Keratinocyte (primary cell): ENCODE measurements at regions not wholly inside any gene's neighbourhood (a gene's known extent, or its start where the extent isn't known, plus 50 kb on each side); places are given as distances from the start of the nearest gene placed in this dataset.
"Not testable (repeated sequence)": the region's sequence is repeated elsewhere in the genome, so short reads cannot be mapped to it uniquely, and the experiment has no call there.

Experiments
- DNase-seq: peaks from one replicate; pipeline ENCODE4 v3.0.0-alpha.2; 2011; ENCODE audit warnings: low read depth, missing footprints, low spot score
- FAIRE-seq: peaks from 2 replicates; lab custom pipeline; 2011; peaks lifted over from hg19 to GRCh38; lab: Jason Lieb, UNC
- H2AFZ ChIP-seq: 2 replicates; pipeline ENCODE4 v1.6.0; 2012; ENCODE audit warnings: low read length, control low read depth, inconsistent platforms; ENCODE audit not compliant: control insufficient read depth
- H3K27ac ChIP-seq: 2 replicates; pipeline ENCODE4 v1.5.1; 2011; ENCODE audit warnings: low read length; ENCODE audit not compliant: control insufficient read depth, insufficient read depth
- H3K27me3 ChIP-seq: 3 replicates; pipeline ENCODE4 v1.6.0; 2011; ENCODE audit warnings: low read length; ENCODE audit not compliant: control insufficient read depth, insufficient read depth; ENCODE audit errors: extremely low read depth
- H3K36me3 ChIP-seq, 2 experiments: 2 replicates in 1 of 2; 3 replicates in 1 of 2; pipeline ENCODE4 v1.5.1; 2011; ENCODE audit warnings: low read length in 2 of 2, mild to moderate bottlenecking in 1 of 2; ENCODE audit not compliant: control insufficient read depth in 2 of 2, insufficient read depth in 2 of 2; ENCODE audit errors: extremely low read depth in 1 of 2
- H3K4me1 ChIP-seq: 3 replicates; pipeline ENCODE4 v1.5.1; 2011; ENCODE audit warnings: low read length; ENCODE audit not compliant: control insufficient read depth, insufficient read depth; ENCODE audit errors: extremely low read depth
- H3K4me2 ChIP-seq: 3 replicates; pipeline ENCODE4 v1.6.0; 2011; ENCODE audit warnings: low read depth, low read length; ENCODE audit not compliant: control insufficient read depth, insufficient read depth; ENCODE audit errors: extremely low read depth
- H3K4me3 ChIP-seq, 3 experiments: fragments of 200-600 bp in 1 of 3; sonication (generic) in 1 of 3; 2 replicates in 2 of 3; 3 replicates in 1 of 3; pipeline ENCODE4 v1.5.1; 2011 to 2016; ENCODE audit warnings: low read length in 3 of 3, mild to moderate bottlenecking in 3 of 3, control low read depth in 2 of 3, inconsistent platforms in 1 of 3, low read depth in 1 of 3, mixed read lengths in 1 of 3, mixed run types in 1 of 3, moderate library complexity in 1 of 3; ENCODE audit not compliant: control insufficient read depth in 2 of 3, insufficient read depth in 2 of 3; ENCODE audit errors: extremely low read depth in 1 of 3
- H3K79me2 ChIP-seq: 2 replicates; pipeline ENCODE4 v1.6.0; 2012; ENCODE audit warnings: low read length; ENCODE audit not compliant: control insufficient read depth, insufficient read depth
- H3K9ac ChIP-seq: 3 replicates; pipeline ENCODE4 v1.6.0; 2011; ENCODE audit warnings: low read length; ENCODE audit not compliant: control insufficient read depth, insufficient read depth; ENCODE audit errors: extremely low read depth
- H3K9me1 ChIP-seq: 3 replicates; pipeline ENCODE4 v1.6.0; 2011; ENCODE audit warnings: low read length; ENCODE audit not compliant: control insufficient read depth, insufficient read depth; ENCODE audit errors: extremely low read depth
- H3K9me3 ChIP-seq: 2 replicates; pipeline ENCODE4 v1.5.1; 2012; ENCODE audit warnings: low read depth, low read length; ENCODE audit not compliant: control insufficient read depth
- H4K20me1 ChIP-seq: 3 replicates; pipeline ENCODE4 v1.6.0; 2011; ENCODE audit warnings: low read length; ENCODE audit not compliant: control insufficient read depth, insufficient read depth; ENCODE audit errors: extremely low read depth
- EZH2 ChIP-seq: IDR thresholded peaks from one replicate; pipeline ENCODE4 v1.6.1; 2012; ENCODE audit warnings: inconsistent platforms, mild to moderate bottlenecking, low read length, moderate library complexity
- dilution Hi-C: fragments of 300-500 bp; cut with MboI; formaldehyde crosslinking; loops from one replicate; pipeline ENCODE4 v1.7.0; 2020; ENCODE audit warnings: low sequenced_read_pairs; ENCODE audit not compliant: extremely low pct_ligation_motif_present
- TF ChIP-seq, protein P1 (sequence below), 3 experiments: IDR thresholded peaks in 1 of 3; conservative IDR thresholded peaks in 1 of 3; optimal IDR thresholded peaks in 1 of 3; 2 replicates in 2 of 3; 3 replicates in 1 of 3; pipeline versions ENCODE3 to v1.5.1; 2011; ENCODE audit warnings: low read length in 3 of 3, mild to moderate bottlenecking in 3 of 3, moderate library complexity in 2 of 3, control low read depth in 1 of 3, inconsistent platforms in 1 of 3; ENCODE audit not compliant: insufficient read depth in 2 of 3; ENCODE audit errors: extremely low read depth in 1 of 3

DNA sequence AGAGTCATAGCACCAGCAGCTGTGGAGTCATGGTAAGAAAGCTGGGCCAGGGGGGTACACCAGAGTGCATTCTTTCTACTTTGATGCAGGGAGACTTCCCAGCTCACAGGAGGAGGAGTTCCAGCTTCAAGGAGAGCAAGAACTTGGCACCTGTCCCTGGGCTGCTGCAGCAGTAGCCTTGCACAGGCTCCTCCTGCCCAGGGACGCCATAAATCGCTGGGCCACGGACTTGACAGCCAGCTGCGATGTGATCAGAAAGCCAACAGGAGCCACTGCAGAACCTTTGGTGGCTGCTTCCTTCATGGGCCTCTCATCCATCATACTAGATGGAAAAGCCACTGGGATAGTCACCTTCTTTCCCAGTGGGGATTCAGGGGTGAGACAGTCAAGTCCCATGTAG is 234.7 kb downstream of the NMUR2 start:
- TF ChIP-seq, protein P1, sequence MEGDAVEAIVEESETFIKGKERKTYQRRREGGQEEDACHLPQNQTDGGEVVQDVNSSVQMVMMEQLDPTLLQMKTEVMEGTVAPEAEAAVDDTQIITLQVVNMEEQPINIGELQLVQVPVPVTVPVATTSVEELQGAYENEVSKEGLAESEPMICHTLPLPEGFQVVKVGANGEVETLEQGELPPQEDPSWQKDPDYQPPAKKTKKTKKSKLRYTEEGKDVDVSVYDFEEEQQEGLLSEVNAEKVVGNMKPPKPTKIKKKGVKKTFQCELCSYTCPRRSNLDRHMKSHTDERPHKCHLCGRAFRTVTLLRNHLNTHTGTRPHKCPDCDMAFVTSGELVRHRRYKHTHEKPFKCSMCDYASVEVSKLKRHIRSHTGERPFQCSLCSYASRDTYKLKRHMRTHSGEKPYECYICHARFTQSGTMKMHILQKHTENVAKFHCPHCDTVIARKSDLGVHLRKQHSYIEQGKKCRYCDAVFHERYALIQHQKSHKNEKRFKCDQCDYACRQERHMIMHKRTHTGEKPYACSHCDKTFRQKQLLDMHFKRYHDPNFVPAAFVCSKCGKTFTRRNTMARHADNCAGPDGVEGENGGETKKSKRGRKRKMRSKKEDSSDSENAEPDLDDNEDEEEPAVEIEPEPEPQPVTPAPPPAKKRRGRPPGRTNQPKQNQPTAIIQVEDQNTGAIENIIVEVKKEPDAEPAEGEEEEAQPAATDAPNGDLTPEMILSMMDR (optimal IDR thresholded peaks at IDR 0.05 in 1 of 3, IDR thresholded peaks at IDR 0.05 in 1 of 3, conservative IDR thresholded peaks at IDR 0.05 in 1 of 3; ENCODE audit: extremely low read depth in 1 of 3, insufficient read depth in 2 of 3, low read length in 3 of 3) = no peak
- TF ChIP-seq EZH2 = no peak
- Histone ChIP-seq H3K4me1 (no peaks in the 10 kb centered on the region), H3K4me2 (no peak overlapping the region), H4K20me1 (no peaks in the 10 kb centered on the region), H3K27ac (no peak overlapping the region), H3K4me3 (no peak overlapping the region), H3K9me1 (no peaks in the 10 kb centered on the region), H3K9ac (no peak overlapping the region), H2AFZ (no peak overlapping the region), H3K79me2 (no peaks in the 10 kb centered on the region), H3K9me3 (no peaks in the 10 kb centered on the region), H3K27me3 (no peaks in the 10 kb centered on the region), H3K36me3 (no peaks in the 10 kb centered on the region)
- dilution Hi-C loops = no loop called here
- FAIRE-seq (no peak), DNase-seq (no peak)

DNA sequence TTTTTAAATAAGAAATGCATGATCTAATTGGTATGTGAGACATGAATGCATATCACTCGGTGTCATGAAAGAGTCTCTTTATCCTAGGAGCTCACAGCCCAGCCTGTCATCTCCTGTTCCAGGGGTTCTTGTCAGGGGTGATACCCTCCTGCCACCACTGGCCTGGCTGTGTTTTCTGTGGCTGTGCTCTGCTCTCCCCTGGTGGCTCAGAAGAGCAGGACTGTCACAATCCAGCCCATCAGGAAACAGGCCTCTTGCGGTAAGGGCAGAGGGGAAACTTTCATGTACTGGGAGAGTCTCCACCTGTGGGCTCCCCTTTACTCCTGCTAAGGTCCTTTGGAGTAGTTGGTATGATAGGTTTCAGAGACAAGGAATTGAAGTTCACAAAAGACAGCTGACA is 240.2 kb upstream of the GLRA1 start:
- H3K9me1 ChIP-seq = no peaks in the 10 kb centered on the region
- dilution Hi-C loops = no loop called here

DNA sequence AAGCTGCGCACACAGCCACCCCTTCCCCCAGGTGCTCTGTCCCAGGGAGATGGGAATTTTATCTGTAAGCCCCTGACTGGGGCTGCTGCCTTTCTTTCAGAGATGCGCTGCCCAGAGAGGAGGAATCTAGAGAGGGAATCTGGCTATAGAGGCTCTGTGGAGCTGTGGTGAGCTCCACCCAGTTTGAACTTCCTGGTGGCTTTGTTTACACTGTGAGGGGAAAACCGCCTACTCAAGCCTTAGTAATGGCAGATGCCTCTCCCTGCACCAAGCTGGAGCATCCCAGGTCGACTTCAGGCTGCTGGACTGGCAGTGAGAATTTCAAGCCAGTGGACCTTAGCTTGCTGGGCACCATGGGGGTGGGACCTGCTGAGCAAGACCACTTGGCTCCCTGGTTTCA is 235.2 kb upstream of the GLRA1 start:
- H3K4me2 ChIP-seq, H3K27me3 ChIP-seq, H3K9me3 ChIP-seq, dilution Hi-C loops, DNase-seq, H3K9ac ChIP-seq, H3K27ac ChIP-seq, H2AFZ ChIP-seq, H3K79me2 ChIP-seq, H3K4me3 ChIP-seq, FAIRE-seq, H3K36me3 ChIP-seq, H4K20me1 ChIP-seq, H3K4me1 ChIP-seq, H3K9me1 ChIP-seq: not testable (repeated sequence)

More for the DNA sequence above, 240.2 kb upstream of the GLRA1 start:
- no peaks in the 10 kb centered on the region for H3K79me2 ChIP-seq
- no peak overlapping the region for H3K4me2 ChIP-seq
- no peaks in the 10 kb centered on the region for H4K20me1 ChIP-seq
- no peaks in the 10 kb centered on the region for H3K4me1 ChIP-seq
- H3K36me3 ChIP-seq = no peaks in the 10 kb centered on the region
- H3K27ac ChIP-seq = no peak overlapping the region
- H3K9ac ChIP-seq = no peak overlapping the region
- no peak overlapping the region for H2AFZ ChIP-seq
- no peak overlapping the region for H3K4me3 ChIP-seq
- H3K27me3 ChIP-seq = no peaks in the 10 kb centered on the region
- TF ChIP-seq, protein P1 (optimal IDR thresholded peaks at IDR 0.05 in 1 of 3, IDR thresholded peaks at IDR 0.05 in 1 of 3, conservative IDR thresholded peaks at IDR 0.05 in 1 of 3; ENCODE audit: extremely low read depth in 1 of 3, insufficient read depth in 2 of 3, low read length in 3 of 3) = no peak
- no peak for TF ChIP-seq EZH2
- FAIRE-seq (no peak), DNase-seq (no peak)
- no peaks in the 10 kb centered on the region for H3K9me3 ChIP-seq

DNA sequence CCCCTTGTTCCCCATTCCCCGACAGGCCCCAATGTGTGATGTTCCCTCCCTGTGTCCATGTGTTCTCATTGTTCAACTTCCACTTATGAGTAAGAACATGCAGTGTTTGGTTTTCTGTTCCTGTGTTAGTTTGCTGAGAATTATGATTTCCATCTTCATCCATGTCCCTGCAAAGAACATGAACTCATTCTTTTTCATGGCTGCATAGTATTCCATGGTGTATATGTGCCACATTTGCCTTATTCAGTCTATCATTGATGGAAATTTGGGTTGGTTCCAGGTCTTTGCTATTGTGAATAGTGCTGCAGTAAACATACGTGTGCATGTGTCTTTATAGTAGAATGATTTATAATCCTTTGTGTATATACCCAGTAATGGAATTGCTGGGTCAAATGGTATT is 229.8 kb upstream of the GLRA1 start:
- H3K9me3 ChIP-seq, H3K27me3 ChIP-seq, dilution Hi-C loops, H3K9ac ChIP-seq, H3K27ac ChIP-seq, H2AFZ ChIP-seq, H3K36me3 ChIP-seq, H4K20me1 ChIP-seq, H3K4me2 ChIP-seq, H3K4me1 ChIP-seq, H3K4me3 ChIP-seq, H3K9me1 ChIP-seq, FAIRE-seq, DNase-seq, H3K79me2 ChIP-seq: not testable (repeated sequence)
